ENCODE measurements at regions not wholly inside any gene's neighbourhood (a gene's known extent, or its start where the extent isn't known, plus 50 kb on each side); places are given as distances from the start of the nearest gene placed in this dataset.

DNA sequence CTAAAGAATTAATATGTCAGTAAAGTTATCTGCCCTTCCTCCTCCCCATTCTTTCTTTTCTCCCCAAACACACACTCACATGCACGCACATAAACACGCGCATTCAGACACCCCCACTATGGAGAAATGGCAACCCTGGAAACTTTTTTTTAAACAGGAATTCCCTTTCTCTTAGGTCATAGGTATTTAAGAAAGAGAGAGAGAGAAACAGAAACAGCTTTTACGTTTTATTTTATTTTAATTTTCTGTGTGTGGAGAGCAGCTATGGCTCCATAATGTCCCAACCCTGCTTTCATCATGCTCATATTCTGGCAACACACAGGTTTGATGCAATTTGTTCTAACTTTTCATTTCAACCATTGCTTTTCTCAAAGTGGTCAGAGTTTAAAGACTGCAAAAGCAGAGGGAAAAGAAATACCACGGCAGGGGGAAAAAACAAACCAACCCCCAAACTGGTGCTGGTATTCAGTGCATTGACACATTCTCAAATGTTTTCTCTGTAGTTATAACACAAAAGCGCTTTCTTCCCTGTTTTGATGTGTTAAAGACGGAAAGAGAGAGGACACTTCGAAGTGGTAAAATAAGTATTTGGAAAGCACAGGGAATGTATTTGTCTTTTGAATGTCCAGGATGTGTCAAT, 126.0 kb upstream of the TMEM161B start:
- Histone ChIP-seq H3K9me3 (ENCODE audit: low read depth, low read length) (no peaks in the 10 kb centered on the region), H3K4me3 (ENCODE audit: low read length) (no peak overlapping the region)

DNA sequence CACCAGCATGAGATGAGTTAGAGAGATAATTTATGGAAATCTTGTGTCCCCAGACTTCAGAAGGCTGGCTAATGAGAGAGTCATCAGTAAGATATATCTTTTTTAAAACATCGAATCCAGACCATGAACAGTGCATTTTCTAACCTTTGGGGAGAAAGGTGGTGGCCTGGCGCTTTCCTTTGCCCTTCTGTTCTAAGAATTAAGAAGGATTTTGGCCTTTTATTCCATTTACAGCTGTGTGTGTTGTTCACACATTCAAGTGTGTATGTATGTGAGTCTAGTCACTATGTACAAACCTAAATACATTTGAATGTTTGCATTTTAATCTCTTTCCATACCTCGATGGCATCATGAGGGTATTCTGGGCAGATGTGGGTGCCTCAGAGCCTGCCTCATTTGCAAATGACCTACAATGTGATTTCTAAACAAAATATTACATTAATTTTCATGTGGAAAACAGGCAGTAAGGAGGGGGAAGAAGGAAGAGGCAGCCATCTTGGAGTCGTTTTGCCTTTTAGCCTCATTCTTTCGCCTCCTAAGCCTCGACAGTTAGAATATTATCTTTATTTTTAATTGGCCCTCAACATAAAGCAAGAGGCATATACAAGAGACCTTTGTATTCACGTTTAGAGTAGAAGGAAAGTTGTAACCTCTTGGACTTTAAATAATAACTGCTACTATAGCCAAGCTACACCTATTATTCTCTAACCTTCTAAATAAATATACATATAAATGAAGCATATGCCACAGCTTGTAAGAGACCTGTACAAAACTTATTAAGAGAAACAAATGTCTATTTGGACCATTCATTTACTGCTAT, 125.3 kb upstream of the TMEM161B start:
- Histone ChIP-seq H3K4me1 (ENCODE audit: insufficient read depth, low read length) (no peaks in the 10 kb centered on the region), H3K27me3 (ENCODE audit: insufficient read depth, low read length) (peaks cover 12% of the 10 kb centered on the region), H3K4me3 (ENCODE audit: low read length) (no peak overlapping the region), H3K9me3 (ENCODE audit: low read depth, low read length) (no peaks in the 10 kb centered on the region)

More for the DNA sequence above, 126.0 kb upstream of the TMEM161B start:
- no peaks in the 10 kb centered on the region for H3K4me1 ChIP-seq (ENCODE audit: insufficient read depth, low read length)
- H3K27me3 ChIP-seq (ENCODE audit: insufficient read depth, low read length) = peaks cover 12% of the 10 kb centered on the region

DNA sequence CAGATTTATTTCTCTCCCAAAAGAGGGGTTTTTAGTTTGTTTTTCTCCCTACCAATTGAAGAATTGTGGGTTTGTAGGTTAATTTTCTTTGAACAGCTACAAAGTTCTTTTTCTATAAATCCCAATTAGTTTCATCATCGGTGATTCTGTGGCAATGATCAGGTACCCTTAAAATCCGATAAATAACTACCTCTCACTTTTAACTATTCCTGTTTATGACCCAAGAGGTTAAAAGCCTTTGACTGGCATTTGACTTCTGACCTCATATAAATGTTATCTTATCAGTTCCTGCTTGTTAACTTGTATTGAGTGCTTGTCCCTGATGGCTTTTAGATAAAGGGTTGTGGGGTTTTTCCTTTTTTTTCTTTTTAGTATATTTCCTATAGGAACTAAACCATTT, 124.4 kb upstream of the TMEM161B start:
- Histone ChIP-seq H3K27me3 (ENCODE audit: insufficient read depth, low read length) (peaks cover 12% of the 10 kb centered on the region), H3K4me3 (ENCODE audit: low read length) (no peak overlapping the region), H3K9me3 (ENCODE audit: low read depth, low read length) (no peaks in the 10 kb centered on the region), H3K4me1 (ENCODE audit: insufficient read depth, low read length) (no peaks in the 10 kb centered on the region)

DNA sequence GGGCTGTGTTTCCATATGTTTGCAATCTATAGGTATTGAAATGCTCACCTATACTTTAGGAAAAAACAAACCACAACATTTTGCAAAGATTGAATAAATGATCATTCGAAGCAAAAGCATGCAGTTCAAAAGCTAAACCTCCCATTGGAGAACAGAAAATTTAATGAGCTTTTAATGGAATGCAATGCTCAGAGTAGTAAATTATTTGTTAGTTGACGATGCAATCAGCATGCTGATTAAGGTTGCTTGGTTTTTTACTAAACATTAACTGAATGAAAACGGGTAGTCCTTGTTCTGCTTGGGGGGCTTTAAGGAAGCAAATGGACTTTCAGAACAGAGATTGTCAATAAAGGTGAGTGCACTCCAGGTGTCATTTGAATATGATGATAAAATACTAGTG, 123.3 kb upstream of the TMEM161B start:
- no peaks in the 10 kb centered on the region for H3K9me3 ChIP-seq (ENCODE audit: low read depth, low read length)
- no peak overlapping the region for H3K4me3 ChIP-seq (ENCODE audit: low read length)
- H3K4me1 ChIP-seq (ENCODE audit: insufficient read depth, low read length) = no peaks in the 10 kb centered on the region
- peaks cover 12% of the 10 kb centered on the region for H3K27me3 ChIP-seq (ENCODE audit: insufficient read depth, low read length)

DNA sequence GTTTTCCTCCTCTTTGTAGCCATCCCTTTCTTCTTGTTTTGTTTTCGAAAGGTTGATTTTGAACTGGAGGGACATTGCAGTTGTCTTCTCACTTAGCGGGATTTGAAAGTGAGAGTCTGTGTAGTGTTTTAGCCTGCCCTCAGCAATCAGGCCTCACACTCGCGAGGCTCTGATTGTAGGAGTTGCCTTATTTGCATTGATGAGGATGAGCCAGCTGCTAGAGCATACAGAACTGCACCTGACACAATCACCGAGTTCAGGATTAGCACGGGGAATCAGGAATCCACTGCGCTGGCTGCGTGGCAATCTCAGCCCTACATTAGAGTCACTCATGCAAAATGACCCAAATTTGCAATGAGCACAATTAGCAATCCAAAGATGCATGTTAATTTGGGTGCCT, 122.5 kb upstream of the TMEM161B start:
- peaks cover 12% of the 10 kb centered on the region for H3K27me3 ChIP-seq (ENCODE audit: insufficient read depth, low read length)
- no peak overlapping the region for H3K4me3 ChIP-seq (ENCODE audit: low read length)
- no peaks in the 10 kb centered on the region for H3K4me1 ChIP-seq (ENCODE audit: insufficient read depth, low read length)
- no peaks in the 10 kb centered on the region for H3K9me3 ChIP-seq (ENCODE audit: low read depth, low read length)

DNA sequence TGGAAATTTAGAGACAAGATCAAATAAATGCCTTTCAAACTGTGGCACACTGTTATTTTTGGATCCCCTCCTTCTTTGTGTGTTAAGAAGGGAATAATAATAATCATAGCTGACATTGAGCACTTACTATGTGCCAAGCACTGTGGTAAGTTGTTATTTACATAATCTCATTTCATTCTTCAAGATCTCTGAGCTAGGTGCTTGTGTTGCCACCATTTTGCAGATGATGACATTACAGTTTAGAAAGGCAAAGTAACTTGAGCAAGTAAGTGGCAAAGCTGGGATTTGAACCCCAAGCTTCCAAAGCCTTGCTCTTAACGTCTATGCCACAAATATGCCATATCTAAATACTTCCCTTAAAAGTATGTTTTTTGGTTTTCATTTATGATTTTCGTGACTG, 121.8 kb upstream of the TMEM161B start:
- H3K4me3 ChIP-seq (ENCODE audit: low read length) = no peak overlapping the region
- H3K9me3 ChIP-seq (ENCODE audit: low read depth, low read length) = no peaks in the 10 kb centered on the region
- H3K27me3 ChIP-seq (ENCODE audit: insufficient read depth, low read length) = peaks cover 12% of the 10 kb centered on the region
- no peaks in the 10 kb centered on the region for H3K4me1 ChIP-seq (ENCODE audit: insufficient read depth, low read length)

DNA sequence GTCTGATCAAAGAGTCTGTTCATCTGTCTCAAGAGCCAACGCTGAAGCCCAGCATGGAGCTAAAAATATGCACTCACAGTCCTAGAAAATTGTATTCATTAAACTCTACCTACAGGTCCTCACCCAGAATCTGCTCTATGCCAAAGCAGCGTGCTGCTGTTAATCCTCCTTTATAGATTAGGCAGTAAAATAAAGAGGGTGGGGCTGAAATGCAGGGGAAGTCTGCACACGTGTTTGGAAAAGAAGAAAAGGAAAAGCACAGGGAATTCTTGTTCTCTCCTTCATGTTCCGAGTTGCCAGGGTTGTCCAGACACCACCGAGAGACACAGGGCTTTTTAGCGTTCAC, 121.4 kb upstream of the TMEM161B start:
- Histone ChIP-seq H3K27me3 (ENCODE audit: insufficient read depth, low read length) (peaks cover 12% of the 10 kb centered on the region), H3K4me1 (ENCODE audit: insufficient read depth, low read length) (no peaks in the 10 kb centered on the region), H3K4me3 (ENCODE audit: low read length) (no peak overlapping the region), H3K9me3 (ENCODE audit: low read depth, low read length) (no peaks in the 10 kb centered on the region)

DNA sequence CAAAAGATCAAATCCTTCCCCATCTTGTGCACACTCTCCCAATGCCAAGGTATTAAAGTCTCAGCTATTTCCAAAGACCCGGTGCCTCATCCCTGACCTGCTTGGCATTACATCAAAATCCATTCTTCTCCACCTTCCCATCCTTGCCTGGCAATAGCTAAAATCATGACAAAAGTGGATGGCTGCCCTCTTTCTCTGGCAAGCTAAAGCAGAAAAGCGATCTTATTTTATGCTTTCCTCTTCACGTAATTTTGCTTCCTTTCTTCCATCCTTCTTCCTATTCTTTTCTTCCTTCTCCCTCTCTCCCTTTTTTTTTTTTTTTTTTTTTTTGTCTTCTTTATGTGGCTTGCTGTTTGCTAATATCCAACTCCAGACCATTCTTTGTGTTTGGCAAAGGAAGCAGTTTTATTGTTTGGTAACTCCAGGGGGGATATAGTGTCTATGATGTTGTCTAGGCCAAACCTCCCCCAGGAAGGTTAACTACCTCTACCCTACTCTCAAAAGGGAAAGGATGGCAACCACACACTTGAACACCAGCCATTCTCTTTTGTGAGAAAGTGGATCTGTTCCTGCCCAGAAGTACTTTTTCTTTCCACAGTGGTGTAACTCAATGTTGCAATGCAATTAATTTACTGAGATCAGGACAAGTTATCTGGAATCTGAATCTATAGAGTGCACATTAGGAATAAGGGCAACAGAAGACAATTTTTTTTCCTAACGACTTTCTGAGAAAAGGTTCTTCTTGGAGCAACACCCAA, 120.9 kb upstream of the TMEM161B start:
- Histone ChIP-seq H3K4me3 (ENCODE audit: low read length) (no peak overlapping the region), H3K27me3 (ENCODE audit: insufficient read depth, low read length) (peaks cover 12% of the 10 kb centered on the region), H3K4me1 (ENCODE audit: insufficient read depth, low read length) (no peaks in the 10 kb centered on the region), H3K9me3 (ENCODE audit: low read depth, low read length) (no peaks in the 10 kb centered on the region)

DNA sequence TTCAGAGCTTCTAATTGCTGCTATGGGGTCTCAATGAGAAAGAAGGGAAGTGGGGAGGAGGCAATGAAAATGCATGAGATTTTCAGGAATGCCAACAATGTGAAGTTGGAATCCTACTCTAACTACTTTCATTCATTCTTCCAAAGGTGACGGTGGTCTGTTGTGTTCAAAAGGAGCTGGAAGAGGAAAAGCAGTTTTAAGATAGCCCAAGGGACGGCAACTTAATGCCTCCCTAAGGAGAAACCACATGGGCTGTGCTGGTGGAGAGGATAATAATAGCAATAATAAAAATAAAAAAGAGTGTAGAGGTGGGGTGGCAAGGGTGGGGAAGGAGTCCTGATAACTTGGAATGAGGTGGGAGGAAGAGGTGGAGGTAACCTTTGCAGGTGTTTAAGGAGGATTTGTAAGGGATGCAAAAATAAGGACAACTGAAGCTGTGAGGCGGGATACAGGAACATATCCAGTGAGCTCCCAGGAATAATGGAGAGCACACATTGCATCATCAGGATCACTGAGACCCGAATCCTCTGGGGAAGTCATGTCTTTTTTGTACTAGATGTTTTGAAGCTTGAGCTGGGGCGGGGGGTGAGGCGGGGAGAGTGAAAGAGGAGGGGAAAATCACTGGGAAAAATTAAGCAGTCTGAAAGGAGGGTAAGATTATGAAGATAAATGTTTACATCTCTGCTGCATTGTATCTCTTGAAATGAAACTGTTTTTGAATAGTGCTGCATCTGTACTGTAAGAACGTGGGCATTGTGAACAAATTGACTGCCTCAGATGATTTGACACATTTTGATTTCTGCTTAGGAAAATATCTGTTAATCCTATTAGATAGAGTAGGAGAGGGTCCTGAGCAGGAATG, 120.1 kb upstream of the TMEM161B start:
- Histone ChIP-seq H3K27me3 (ENCODE audit: insufficient read depth, low read length) (peaks cover 7% of the 10 kb centered on the region), H3K9me3 (ENCODE audit: low read depth, low read length) (no peaks in the 10 kb centered on the region), H3K4me3 (ENCODE audit: low read length) (no peak overlapping the region), H3K4me1 (ENCODE audit: insufficient read depth, low read length) (no peaks in the 10 kb centered on the region)

DNA sequence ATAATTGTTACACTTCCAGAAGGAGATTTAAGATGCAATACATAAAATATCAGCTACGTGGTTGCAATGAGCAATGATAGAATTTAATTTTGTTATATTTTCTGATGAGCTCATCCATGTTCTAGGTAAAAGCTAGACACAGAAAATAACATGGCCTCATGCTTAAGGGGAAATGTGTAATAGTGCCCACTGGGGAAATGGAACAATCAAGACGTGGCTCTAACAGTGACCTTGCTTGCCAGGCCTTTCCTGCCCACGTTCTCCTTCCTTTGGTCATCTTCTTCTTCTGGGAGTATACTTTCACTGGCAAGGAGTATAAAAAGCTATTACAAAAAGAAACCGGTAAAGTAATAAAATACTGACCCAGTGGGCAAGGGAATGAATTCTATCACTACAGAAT, 116.2 kb upstream of the TMEM161B start:
- H3K4me3 ChIP-seq (ENCODE audit: low read length) = no peak overlapping the region
- no peaks in the 10 kb centered on the region for H3K4me1 ChIP-seq (ENCODE audit: insufficient read depth, low read length)
- H3K27me3 ChIP-seq (ENCODE audit: insufficient read depth, low read length) = no peaks in the 10 kb centered on the region
- H3K9me3 ChIP-seq (ENCODE audit: low read depth, low read length) = no peaks in the 10 kb centered on the region

DNA sequence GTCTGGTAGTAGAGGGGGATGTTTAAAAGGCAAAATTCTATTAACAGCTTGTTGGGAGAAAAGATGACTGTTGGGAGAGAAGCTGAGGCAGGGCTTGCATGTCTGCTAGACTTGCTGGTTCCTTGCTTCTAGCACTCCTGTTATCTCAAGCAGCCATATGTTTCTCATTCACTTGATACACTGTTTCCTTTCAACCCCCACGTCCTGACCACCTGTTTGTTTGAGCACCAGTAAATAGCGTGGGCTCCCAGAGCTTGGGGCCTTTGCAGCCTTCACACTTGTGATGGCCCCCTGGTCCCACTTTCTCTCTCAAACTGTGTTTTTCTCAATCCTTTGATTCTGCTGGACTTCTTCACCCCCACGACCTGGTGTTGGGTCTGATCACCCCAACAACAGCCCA, 111.7 kb upstream of the TMEM161B start:
- Histone ChIP-seq H3K4me1 (ENCODE audit: insufficient read depth, low read length) (no peaks in the 10 kb centered on the region), H3K9me3 (ENCODE audit: low read depth, low read length) (no peaks in the 10 kb centered on the region), H3K27me3 (ENCODE audit: insufficient read depth, low read length) (no peaks in the 10 kb centered on the region), H3K4me3 (ENCODE audit: low read length) (no peak overlapping the region)

DNA sequence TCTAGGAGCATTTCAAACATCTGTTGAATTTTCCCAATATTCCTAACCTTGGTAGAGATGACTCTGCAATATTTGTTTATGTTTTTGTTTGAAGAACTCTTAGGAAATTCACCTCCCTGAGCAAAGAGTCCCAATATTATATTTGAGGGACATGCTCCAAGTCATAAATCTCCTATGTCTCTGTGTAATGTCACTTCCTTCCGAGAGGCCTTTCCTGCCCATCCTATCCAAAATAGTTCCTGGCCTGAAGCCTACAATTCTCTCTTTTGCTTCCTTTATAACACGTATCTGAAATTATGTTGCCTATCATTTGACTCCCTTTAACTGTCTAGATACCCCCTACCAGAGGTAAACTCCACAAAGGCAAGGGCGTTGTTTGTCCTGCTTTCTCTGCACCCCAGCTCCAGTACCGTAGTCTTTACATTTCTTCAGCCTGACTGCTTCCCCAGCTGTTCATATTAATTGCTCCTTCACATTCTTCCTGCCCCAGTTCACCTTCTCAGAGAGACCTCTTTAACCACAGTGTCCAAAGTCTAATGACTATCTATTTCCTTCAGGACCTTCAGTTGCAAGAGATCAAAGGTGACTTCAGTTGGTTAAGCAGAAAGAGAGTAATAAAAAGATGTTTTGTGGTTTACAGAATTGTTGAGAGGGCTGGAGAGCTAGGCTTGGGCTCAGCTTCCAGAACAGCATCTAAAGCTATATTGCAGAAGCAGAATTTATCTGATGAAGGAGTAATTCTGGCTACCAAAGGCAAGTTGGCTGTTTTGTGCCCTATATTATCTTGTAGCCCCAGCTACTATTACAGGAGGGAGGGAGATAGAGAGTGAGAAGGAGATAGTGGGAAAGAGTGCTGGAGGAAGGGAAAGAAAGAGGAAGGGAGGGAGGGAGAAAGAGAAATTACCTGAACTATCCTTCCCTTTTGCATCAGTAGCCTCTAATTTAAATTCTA, 109.3 kb upstream of the TMEM161B start:
- Histone ChIP-seq H3K27me3 (ENCODE audit: insufficient read depth, low read length) (no peaks in the 10 kb centered on the region), H3K9me3 (ENCODE audit: low read depth, low read length) (no peaks in the 10 kb centered on the region), H3K4me3 (ENCODE audit: low read length) (no peak overlapping the region), H3K4me1 (ENCODE audit: insufficient read depth, low read length) (no peaks in the 10 kb centered on the region)

DNA sequence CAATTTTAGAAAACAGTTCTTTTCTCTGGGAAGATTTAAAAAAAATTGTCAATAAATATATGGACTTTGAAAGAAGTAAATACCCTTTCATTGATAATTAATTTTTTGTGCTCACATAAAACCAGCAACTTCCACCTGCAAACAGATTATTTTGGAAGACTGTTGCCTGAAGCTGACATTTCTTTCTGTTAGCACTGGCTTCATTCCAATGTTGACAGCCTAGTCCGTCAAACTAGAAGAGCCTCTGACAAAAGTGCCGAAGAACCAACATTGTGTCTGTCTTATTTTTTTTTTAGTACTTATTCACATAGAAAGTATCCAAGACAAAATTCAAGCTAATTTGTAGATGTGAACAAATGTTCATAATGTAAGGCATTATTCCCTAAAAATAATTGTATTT, 108.6 kb upstream of the TMEM161B start:
- no peaks in the 10 kb centered on the region for H3K27me3 ChIP-seq (ENCODE audit: insufficient read depth, low read length)
- no peaks in the 10 kb centered on the region for H3K4me1 ChIP-seq (ENCODE audit: insufficient read depth, low read length)
- no peak overlapping the region for H3K4me3 ChIP-seq (ENCODE audit: low read length)
- H3K9me3 ChIP-seq (ENCODE audit: low read depth, low read length) = no peaks in the 10 kb centered on the region

DNA sequence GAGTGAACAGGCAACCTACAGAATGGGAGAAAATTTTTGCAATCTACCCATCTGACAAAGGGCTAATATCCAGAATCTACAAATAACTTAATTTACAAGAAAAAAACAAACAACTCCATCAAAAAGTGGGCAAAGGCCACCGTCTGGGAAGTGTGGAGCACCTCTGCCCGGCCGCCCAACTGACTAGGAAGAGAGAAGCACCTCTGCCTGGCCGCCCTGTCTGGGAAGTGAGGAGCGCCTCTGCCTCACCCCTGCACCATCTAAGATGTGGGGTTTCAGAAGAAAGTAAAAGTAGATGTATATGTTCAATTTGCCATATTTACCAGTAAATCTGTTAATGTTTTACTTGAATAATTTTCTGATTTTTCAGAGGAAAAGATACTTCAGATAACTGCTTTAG, 108.1 kb upstream of the TMEM161B start:
- Histone ChIP-seq H3K4me1 (ENCODE audit: insufficient read depth, low read length) (no peaks in the 10 kb centered on the region), H3K27me3 (ENCODE audit: insufficient read depth, low read length) (no peaks in the 10 kb centered on the region), H3K9me3 (ENCODE audit: low read depth, low read length) (no peaks in the 10 kb centered on the region), H3K4me3 (ENCODE audit: low read length) (no peak overlapping the region)
